Inflammatory macrophage treated with lipopolysaccharide for 1 hour (primary cell): ENCODE measurements at regions not wholly inside any gene's neighbourhood (a gene's known extent, or its start where the extent isn't known, plus 50 kb on each side); places are given as distances from the start of the nearest gene placed in this dataset.

Experiments used
- DNase-seq, 2 donors: peaks; one replicate each; pipeline ENCODE4 v3.0.0-alpha.2; 2020 to 2022

DNA sequence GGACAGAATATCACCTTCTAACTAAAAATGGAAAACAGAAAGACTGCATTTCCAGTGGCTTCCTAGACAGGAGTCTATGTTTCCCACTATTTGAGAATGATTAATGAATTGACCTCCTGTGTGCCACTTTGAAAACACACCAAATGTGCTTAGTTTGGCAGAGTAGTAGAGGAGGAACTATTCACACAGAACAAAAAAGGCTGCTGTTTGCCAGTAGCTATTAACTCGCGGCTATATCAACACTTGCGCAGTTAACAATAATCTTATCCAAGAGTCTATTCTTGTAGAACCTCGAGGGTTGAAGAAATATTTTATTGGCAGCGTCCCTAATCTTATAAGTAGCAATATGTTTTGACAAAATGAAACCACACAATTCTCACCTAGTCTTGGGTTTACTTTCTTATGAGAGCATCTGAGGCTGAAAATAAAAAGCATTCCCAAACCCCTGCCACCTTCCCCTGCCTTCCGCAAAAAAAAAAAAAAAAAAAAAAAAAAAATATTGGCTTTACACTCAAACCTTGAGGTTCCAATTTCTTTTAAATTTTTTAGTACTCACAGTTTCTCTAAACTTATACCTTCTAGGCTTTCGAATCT, 127.3 kb upstream of the FLRT2 start:
- DNase-seq, result no peak

DNA sequence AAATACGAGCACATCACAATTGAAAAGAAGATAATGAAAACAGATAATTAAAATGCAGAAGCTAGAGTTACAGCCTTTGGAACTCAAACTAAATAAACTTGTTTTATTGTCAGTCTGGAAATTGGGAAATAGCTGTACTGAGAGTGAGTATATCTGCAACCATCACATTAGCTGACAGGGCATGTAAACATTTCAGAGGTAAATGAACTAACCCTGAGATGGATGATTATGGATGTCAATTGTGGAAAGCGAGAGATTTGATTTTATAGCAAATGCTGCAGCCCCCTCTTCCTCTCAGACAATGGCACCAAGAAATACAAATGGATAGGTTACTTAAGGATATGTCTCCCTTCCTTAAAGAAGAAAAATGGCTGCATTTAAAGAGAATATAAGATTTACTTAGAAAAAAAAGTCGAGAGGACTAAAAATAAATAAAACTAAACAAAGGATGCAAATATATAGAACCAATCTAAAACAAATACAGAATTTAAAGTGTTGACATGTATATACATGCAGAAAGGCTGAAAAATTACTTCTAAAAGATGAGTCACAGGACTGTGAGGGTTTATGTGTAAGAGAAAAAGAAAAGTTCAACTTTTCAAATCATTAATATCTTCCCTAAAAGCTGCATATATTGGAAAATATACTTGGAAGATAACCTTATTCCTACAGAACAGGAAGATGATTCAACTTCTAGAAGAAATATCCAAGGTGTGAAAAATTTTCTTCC, 120.3 kb upstream of the FLRT2 start:
- DNase-seq, result no peak

DNA sequence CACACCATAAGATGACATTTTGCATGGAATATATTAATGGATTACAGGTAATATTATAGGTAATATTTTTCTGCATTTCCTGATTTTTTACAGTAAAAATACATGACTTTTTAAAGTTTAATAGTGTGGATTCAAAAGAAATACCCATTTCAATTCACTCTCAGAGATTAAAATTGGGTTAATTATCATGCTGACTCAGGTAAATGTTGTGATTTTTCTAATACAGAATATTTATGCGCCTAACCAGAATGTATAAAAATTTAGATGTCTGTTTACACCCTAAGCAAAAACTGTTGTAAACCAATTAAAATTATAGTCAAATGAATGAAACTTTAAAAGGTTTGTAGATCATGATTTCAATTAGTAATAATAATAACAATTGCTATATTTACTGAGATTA, 117.2 kb upstream of the FLRT2 start:
- no peak for DNase-seq

DNA sequence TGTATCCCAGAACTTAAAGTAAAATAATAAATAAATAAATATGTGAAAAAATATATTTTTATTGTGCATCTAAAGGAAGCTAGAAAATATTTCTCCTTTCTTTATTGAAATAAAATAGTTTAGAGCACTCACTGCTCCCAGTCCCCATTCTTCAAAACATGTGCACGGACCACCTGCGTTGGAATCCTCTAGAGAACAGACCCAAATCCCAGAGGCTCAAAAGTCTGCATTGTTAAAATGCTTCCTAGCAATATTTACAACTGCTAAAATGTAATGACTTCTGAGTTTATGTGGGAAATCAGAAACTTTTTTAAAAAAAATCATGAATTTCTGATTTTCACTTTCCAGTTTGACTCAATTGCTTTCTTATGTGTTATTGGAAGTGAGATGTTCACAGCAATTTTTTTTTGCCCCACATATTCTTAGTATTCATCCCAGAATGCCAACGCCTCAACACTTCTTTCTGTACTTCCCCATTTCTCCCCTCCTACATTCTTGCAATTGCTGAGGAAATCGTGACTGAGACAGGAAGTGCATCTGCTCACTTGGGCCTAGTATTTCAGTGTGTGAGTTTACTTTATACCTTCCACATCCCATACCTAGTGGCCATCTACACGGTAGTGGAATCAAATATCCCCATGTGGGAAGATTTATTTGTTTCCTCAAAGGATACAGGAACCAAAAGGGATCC, 116.0 kb upstream of the FLRT2 start:
- peak; percentile 71 to 76 for DNase-seq

DNA sequence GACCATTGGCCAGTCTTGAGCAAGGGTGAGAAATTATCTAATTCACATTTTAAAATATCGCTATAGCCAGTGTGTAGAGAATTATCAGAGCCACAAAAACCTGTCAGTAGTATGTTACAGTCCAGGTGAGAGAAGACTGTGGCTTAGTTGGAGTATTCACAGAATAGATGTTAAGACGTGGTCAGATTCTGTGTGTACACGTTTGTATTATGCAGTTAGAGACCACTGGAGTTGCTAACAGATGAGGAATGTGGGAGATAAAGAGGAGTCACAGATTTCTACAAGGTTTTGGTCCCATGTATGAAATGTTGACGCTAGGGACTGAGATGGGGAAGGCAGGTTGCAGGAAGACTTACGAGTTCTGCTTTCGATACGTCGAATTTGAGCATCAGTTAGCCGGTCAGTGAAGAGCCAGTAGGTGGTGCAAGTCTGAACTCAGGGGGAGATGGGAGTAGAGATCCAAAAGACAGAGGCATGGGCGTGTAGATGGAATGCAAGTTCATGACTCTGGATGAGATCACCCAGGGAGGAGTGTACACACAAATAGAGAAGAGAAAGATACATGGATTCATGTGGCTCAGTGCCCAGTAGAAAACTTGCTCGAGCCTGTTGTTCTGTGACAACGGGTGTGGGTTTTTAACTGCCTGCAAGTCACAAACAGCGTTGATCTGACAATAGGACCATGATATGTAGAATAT, 114.8 kb upstream of the FLRT2 start:
- peak; percentile 44 to 77 for DNase-seq

DNA sequence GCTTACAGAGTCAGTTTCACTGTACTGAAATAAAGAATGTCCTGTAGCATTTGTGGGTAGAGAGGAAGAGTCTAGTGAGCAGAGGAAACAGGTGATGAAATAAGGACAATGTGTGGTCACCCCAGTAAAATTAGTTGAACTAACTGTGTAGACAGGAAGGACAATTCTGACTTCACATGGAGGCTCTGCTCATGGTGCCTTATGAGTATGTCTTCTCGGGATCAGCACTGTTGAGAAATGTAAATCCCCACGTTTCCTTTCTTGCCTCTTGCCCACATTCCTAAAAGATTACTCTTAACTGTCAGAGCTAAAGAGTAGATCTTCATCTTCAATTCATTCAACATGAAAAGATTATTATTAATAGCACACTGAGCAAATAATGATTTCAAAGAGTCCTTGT, 113.2 kb upstream of the FLRT2 start:
- peak; percentile 69 to 84 for DNase-seq

DNA sequence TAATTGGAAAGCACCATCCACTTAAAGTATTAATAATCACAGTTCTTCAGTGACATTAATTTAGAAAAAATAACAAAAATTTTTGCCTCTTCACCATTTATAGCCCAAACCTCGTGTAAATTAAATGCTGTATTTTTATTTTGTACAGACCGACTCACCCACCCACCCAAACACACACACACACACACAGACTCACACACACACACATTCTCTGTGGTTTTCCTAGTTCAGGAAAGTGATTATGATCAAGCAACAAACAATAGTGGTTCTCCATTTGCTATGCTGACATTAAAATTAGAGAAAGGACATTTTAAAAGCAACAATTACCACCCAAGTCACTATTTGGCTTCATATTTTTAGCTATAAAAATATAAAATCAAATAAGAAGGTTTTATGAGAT, 112.5 kb upstream of the FLRT2 start:
- no peak for DNase-seq

DNA sequence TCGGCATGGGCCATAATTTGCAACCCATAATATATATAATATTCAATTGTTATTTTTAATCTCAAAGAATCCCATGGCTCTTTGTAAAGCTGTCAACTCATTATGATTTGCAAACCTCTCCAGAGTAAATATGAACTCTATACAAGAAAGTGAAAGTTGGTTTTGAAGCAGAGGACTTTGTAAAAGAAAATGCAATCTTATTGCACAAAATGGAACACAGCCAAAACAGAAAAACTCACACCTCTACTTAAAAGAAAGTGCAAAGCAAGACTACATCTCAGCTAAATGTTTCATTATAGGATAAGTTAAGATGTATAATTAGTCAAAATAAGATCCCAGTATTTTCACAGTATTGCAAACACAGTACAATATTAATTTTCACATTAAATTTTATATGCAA, 111.2 kb upstream of the FLRT2 start:
- peak in 1 of 2 donors; percentile 4 for DNase-seq

DNA sequence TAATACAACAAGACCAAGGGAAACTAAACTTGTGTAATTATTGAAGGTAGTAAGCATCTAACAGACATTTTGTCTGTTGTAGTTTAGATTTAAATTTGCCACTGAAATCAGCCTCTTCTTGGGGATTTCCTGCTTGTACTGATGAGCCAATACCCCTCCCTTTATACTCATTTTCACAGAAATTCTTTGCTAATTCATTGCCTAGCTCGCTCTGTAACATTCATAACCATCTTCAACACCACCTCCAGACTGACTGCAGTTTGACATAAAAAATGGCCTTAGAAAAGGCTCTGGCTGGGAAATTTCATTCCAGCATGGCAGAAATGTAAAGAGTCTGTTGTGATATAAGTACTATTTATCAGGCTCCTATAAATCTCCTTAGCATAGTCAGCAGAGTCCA, 109.7 kb upstream of the FLRT2 start:
- DNase-seq, result no peak

DNA sequence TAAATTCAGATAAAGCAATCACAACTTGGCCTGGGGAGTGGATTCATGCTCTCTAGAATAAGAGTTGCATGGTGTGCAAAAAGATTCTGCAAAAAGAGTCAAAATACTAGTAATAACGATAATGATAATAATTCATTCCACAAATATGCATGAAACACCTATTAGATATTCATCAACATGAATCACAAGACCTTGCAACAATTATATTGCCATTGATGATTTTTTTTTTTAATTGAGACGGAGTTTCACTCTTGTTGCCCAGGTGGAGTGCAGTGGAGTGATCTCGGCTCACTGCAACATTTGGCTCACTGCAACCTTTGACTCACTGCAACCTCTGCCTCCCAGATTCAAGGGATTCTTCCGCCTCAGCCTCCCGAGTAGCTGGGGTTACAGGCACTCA, 109.2 kb upstream of the FLRT2 start:
- DNase-seq, result no peak

DNA sequence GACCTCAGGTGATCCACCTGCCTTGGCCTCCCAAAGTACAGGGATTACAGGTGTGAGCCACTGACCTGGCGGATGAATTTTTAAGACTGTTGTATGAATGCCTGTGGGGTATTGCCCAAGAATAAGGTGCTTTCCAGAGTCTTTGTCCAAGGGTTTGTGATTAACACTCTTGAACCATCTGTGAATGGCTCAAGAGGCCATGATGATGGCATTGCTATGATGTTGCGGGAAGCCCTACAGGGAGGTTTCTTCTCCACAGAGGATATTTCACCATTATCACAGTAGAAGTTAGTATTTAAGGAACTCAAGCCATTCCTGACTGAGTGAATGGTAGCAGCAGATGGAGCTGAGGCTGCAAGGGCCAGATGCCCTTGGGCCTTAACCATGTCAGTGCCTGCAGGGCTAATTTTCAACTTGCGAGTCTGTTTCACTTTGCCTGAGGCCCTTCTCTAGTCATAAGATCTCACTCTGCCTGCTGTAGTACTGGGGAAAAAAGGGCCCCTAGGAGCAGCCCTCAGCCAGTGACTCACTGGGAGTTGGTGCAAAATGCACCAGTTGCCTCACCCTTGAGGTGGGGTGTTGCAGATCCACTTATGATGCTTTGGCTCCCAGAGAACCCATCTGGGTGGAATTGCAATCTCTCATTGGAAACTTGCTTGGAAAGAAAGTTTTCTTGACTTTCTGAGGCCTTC, 108.6 kb upstream of the FLRT2 start:
- DNase-seq, result peak; percentile 37 to 63

DNA sequence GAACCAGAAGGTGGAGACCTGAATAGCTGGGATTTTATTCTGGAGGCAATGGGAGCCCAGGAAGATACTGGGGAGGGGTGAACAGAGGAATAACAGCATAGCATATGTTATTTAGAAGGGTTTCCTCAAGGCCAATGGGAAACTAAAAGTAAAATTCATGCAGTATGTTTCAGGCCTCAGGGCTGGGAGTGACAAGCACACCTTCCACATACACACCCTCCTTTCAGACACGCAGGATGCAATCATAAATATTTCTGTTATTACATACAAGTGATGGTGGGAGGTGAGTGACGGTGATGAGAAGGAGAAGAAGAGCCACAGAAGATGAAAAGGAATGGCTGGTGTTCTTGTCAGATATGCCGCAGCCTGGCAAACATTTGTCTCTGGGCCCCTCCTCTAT, 106.1 kb upstream of the FLRT2 start:
- no peak for DNase-seq

DNA sequence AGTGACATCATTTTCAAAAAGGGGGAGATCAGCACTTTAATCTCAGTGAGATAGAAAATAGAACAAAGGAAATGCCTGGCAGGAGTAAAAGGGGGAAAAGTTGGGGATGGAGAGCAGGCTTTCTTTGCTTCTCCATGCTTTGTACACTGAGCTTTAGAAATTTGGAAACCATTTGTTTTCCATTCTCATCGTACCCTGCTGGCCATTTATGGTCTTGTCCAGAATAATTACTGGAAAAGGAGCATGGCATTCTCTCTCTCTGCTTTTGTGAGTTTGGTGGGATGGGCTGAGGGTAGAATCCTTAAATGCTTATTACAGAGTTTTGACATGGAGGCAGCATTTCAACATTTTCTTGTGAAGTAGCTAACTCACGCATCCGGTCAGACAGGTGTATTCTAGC, 104.4 kb upstream of the FLRT2 start:
- no peak for DNase-seq

DNA sequence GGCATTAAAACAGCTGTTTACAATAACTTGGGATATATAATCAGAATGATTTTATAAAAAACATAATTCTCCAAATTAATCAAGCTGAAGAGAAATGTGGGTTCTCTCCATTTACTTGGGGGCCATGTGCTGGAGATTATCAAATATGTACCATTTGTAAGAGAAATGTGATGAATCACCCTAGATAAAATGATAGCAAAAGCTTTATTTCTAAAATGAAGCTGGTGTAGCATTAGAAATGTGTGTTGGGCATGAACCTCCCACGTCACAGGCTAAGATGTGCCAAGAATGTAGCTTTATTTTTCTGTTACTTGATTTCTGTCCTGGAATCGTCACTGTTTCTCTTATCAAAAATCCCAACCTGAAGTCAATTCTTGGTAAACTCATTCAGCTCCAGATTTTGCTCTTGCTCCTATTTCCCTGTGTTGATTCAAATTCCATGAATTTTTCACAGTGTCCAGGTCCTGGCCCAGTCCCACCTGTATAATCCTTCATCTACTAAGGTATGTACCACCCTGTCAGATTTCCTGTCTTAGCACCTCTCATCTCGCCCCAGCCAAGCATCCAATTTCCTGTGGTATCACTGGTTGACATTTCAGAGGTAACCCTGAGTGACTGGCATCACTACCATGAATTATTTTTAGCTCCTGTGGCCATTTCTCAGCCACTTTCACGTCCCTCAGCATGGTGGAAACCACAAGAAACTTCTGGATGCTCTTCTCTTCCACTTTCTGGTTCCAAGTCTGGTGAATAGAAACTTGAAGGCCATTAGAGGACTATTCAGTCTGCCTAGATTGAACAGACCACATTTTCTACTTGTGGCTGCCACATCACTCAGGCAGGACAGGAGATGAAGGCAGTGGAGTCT, 103.6 kb upstream of the FLRT2 start:
- DNase-seq, result no peak

DNA sequence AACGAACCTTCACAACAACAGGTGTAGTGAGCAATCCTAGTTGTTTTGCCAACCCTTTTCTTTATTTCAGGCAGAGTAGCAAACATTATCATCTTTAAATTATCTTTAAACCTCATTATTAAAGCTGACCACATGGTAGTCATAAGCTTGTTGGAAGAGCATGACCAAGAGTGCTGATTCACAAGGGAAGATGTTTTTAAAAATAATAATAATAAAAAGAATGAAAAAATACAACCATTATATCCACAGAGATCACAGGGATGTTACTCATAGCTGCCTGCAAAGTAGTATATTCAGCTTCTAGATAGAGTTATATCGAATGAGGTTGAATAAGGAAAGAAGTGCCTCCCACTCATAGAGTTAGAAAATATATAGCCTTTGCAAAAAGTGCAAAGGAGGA, 101.0 kb upstream of the FLRT2 start:
- no peak for DNase-seq

DNA sequence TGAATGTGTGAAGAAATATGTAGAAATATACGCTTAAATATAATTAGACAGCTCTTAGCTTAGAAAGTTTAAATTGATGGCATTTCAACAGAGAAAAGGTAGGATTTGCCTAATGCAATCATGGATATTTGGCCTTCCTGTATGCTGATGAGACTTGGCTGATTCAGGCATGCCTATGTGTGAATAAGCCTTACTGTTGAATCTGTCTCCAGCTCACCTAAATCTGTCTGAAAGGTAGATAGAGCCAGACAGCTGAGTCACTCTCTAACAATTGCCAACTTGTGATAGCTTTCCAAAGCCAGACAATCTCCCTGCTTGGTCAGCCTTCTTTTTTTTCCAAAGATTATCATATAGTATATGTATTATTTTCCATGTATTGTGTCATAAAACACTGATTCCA, 92.8 kb upstream of the FLRT2 start:
- no peak for DNase-seq

DNA sequence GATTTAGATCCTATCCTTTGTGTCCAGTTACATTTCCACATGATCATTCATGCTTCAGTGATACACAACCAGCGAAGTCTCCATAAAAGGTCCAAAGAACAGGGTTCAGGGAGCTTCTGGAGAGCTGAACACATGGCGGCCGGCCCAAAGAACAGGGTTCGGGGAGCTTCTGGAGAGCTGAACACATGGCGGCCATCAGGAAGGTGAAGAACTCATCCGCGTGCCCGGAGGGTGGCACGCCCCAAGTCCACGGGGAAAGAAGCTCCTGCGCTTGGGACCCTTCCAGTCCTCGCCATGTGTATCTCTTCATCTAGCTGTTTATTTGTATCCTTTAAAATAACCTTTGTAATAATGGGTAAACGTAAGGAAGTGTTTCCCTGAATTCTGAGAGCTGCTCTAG, 91.9 kb upstream of the FLRT2 start:
- no peak for DNase-seq

DNA sequence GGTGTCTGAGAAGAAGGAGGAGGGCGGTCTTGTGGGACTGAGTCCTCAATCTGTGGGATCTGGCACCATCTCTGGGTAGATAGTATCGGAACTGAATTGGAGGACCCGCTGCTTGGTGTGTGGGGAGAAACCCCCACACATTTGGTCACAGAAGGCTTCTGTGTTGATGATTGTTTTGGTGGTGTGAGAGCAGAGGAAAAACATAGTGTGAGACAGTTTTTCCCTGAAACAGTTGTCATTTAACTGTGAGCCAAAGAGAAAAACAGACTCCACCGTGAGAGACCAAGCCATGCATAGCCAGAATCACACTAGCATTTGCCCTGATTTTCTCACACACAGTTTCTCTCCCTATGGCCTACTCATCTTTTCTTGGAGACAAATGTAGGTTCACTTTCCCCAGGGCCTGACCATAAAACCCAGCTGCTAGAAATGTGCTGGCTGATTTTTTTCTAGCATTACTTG, 91.4 kb upstream of the FLRT2 start:
- no peak for DNase-seq

DNA sequence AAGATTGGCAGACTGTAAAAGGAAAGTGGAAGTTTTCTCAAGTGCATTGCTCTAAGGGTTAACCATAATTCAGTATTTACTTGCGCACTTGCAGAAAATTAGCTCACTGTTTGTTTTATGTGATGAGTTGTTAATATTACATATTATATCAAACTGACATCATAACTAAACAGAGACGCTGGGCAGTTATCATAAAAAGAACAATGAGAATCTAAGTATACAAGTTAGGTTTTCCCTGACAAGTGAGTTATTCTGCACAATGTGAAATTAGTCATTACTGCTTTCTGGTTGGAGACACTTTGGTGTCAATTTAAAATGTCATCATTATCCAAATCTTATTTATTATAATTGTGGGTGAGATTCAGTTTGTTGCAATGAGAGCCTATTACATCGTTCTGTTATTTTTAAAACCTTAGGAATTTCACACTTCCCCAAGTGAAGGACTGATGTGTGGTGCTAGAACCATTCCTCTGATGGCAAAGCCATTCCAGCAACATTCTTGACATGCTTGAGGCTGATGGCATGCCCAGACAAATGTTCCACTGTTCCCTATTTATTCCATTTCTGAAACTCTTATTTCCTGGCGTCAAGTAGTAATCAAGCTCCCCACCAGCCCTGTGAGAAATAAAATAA, 90.1 kb upstream of the FLRT2 start:
- DNase-seq, result no peak

DNA sequence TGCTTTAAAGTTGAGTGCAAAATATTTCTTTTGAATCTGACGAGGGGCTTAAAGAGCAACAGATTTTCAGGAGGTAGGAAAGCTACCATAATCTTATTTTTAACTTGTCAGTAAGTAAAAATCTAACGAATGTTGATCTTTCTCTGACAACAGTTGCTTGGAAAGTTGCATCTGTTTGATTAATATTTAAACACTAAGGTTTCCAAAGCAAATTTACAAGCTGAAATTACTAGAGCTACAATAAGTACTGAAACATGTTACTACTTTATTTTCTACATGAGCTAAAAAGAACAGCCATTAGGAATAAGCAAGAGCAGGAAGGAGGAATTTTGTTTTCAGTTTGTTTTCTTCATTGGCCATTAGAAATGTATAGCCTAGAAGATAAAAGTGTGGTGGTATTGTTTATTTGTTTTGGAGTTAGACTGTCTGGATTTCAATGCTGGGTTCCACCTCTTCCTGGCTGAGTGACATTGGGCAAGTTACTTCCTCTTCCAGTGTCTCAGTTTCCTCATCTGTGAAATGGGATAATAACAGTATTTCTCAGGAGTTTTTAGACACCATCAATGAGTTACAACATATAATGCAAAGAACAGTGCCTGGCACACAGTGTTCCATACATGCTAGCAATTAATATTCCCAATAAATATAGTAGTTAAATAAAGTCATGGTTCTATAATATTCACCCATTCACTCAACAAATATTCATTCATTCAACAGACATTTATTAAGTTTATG, 87.9 kb upstream of the FLRT2 start:
- no peak for DNase-seq

DNA sequence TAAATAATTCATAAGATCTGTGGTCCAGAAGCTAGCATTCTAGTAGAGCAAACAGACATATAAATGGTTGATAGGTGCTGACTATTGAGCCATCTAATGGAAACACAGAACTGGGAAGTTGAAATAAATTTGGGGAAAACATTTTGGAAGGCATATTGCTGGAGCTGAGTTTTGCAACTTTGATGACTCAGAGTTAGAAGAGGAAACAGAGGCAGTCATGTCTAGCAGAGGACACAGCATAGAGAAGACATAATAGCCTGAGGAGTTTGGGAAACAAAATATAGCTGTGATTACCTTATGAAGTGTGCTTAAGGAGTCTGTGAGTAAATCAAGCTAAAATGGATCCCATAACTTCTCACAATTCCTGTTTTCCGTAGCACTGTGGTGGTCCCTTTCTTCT, 86.9 kb upstream of the FLRT2 start:
- DNase-seq, result peak; percentile 71 to 73
